ENCODE measurements at regions not wholly inside any gene's neighbourhood (a gene's known extent, or its start where the extent isn't known, plus 50 kb on each side); places are given as distances from the start of the nearest gene placed in this dataset.

- peaks cover 0 to 3% (median 0%) of the 10 kb centered on the region in 4 donors for H3K27me3 ChIP-seq
- no peaks in the 10 kb centered on the region for H3K9me3 ChIP-seq
- intact Hi-C loops (cut with DNase I), result no loop called here
- no peak overlapping the region for H3K27ac ChIP-seq
- FAIRE-seq (no peak), DNase-seq (no peak), ATAC-seq (no peak)
- H3K4me1 ChIP-seq, result no peaks in the 10 kb centered on the region
- H3K36me3 ChIP-seq, result no peaks in the 10 kb centered on the region
- H3K4me3 ChIP-seq, result no peak overlapping the region
- no peak for TF ChIP-seq CTCF (IDR thresholded peaks at IDR 0.05)
Measured at GRCh38 chrX:96246436-96246835, 438.2 kb upstream of the DIAPH2 start.
